ENCODE measurements at regions not wholly inside any gene's neighbourhood (a gene's known extent, or its start where the extent isn't known, plus 50 kb on each side); places are given as distances from the start of the nearest gene placed in this dataset.

- no peak for DNase-seq (ENCODE audit: low spot score)
- TF ChIP-seq, protein P1, sequence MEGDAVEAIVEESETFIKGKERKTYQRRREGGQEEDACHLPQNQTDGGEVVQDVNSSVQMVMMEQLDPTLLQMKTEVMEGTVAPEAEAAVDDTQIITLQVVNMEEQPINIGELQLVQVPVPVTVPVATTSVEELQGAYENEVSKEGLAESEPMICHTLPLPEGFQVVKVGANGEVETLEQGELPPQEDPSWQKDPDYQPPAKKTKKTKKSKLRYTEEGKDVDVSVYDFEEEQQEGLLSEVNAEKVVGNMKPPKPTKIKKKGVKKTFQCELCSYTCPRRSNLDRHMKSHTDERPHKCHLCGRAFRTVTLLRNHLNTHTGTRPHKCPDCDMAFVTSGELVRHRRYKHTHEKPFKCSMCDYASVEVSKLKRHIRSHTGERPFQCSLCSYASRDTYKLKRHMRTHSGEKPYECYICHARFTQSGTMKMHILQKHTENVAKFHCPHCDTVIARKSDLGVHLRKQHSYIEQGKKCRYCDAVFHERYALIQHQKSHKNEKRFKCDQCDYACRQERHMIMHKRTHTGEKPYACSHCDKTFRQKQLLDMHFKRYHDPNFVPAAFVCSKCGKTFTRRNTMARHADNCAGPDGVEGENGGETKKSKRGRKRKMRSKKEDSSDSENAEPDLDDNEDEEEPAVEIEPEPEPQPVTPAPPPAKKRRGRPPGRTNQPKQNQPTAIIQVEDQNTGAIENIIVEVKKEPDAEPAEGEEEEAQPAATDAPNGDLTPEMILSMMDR (IDR thresholded peaks at IDR 0.05), result no peak
- no peak for ATAC-seq (ENCODE audit: low FRiP score)
Observed at GRCh38 chr2:157194097-157194688, 63.3 kb upstream of the GALNT5 start.

DNA sequence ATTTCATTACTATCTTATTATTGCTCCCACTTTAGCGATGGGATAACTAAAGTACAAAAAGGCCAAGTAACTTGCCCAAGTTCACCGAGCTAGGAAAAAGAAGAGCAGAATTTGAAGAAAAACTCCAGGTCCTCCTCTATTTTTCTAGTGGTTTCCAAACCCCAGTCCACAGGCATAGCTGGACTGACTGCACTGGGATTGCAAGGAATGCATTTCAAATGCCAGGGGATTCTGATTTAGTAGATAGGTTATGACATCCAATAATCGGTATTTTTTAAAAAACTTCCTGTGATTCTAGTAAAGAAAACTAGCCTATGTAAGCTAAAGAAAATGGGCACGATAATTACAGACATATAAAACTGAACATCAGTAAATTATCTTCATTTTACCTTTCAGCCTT, 62.7 kb upstream of the GALNT5 start:
- no peak for DNase-seq (ENCODE audit: low spot score)
- TF ChIP-seq, protein P1 (IDR thresholded peaks at IDR 0.05), result no peak
- no peak for ATAC-seq (ENCODE audit: low FRiP score)

DNA sequence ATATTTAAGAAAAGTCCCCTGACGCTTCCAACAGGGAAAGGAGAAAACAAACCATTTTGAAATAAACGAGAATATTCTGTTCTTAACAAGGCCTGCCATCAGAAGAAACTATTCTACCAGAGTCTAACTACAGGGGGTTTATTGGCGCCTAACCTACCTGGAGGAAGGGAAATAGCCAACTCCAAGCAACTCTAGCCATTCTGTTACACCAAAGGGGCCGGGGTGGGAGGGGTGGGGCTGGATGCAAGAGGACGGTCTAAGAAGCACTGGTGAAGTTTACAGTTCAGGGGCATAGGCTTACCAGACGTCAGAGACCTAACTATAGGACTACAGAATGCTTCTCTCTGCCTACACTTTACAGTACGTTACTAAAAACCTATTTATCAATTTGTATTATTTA, 60.5 kb upstream of the GALNT5 start:
- DNase-seq (ENCODE audit: low spot score) (no peak), ATAC-seq (ENCODE audit: low FRiP score) (no peak)
- TF ChIP-seq, protein P1 (IDR thresholded peaks at IDR 0.05), result no peak

- TF ChIP-seq, protein P1 (IDR thresholded peaks at IDR 0.05), result no peak
- DNase-seq (ENCODE audit: low spot score), result no peak
- no peak for ATAC-seq (ENCODE audit: low FRiP score)
Observed at GRCh38 chr2:157197848-157198247, 59.7 kb upstream of the GALNT5 start.

GRCh38 chr2:157203651-157204050, 53.9 kb upstream of the GALNT5 start:
- no peak for ATAC-seq (ENCODE audit: low FRiP score)
- TF ChIP-seq, protein P1 (IDR thresholded peaks at IDR 0.05), result no peak
- DNase-seq (ENCODE audit: low spot score), result no peak

DNA sequence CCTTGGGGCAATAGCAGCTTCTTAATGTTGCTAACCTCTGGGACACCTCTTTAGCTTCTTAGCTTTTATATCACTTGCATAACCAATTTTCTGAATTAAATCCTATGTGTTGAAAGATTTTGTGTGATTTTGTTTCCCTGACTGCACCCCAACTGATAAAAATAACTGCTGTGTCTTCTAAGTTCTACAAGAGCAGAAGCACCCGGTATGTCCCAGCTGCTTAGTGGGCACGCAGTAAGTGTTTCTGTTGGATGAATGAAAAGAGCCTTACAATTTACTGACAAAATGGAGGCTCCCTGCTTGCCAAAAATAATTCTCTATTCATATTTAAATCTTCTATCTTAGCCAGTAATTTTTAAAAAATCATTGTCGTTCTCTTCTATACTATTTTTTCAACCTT, 53.1 kb upstream of the GALNT5 start:
- TF ChIP-seq, protein P1 (IDR thresholded peaks at IDR 0.05), result no peak
- ATAC-seq (ENCODE audit: low FRiP score) (no peak), DNase-seq (ENCODE audit: low spot score) (no peak)

GRCh38 chr2:157206916-157207315, 50.6 kb upstream of the GALNT5 start:
- ATAC-seq (ENCODE audit: low FRiP score) (no peak), DNase-seq (ENCODE audit: low spot score) (no peak)
- TF ChIP-seq, protein P1 (IDR thresholded peaks at IDR 0.05), result no peak
